Sigmoid colon (tissue), 4 donors: ENCODE measurements at regions not wholly inside any gene's neighbourhood (a gene's known extent, or its start where the extent isn't known, plus 50 kb on each side); places are given as distances from the start of the nearest gene placed in this dataset.

Source experiments
- CTCF ChIP-seq, 4 experiments: fragments of 450-650 bp in 3 of 4; fragments of 200-600 bp in 1 of 4; IDR thresholded peaks; one replicate each; pipeline ENCODE4 v1.5.1; 2016 to 2019; ENCODE audit warnings: antibody characterized with exemption in 4 of 4, mild to moderate bottlenecking in 3 of 4, moderate library complexity in 2 of 4
- EP300 ChIP-seq, 4 donors: sonication (generic); formaldehyde crosslinking; IDR thresholded peaks; one replicate each; pipeline ENCODE4 v1.6.1; 2017; ENCODE audit warnings: antibody characterized with exemption in 4 of 4
- POLR2A ChIP-seq, 2 donors: fragments of 450-650 bp; IDR thresholded peaks; one replicate each; pipeline ENCODE4 v1.6.1; 2016; ENCODE audit warnings: antibody characterized with exemption in 2 of 2, mild to moderate bottlenecking in 2 of 2, moderate library complexity in 2 of 2
- POLR2AphosphoS5 ChIP-seq, 4 donors: sonication (generic); formaldehyde crosslinking; IDR thresholded peaks; one replicate each; pipeline ENCODE4 v1.6.1; 2017; ENCODE audit warnings: antibody characterized with exemption in 4 of 4

- no peak for TF ChIP-seq POLR2A (IDR thresholded peaks at IDR 0.05)
- TF ChIP-seq CTCF (IDR thresholded peaks at IDR 0.05), result no peak
- no peak for TF ChIP-seq POLR2AphosphoS5 (IDR thresholded peaks at IDR 0.05)
- no peak for TF ChIP-seq EP300 (IDR thresholded peaks at IDR 0.05)
Observed at GRCh38 chr7:110470420-110470819, 620.5 kb upstream of the LRRN3 start.
